ENCODE measurements at regions not wholly inside any gene's neighbourhood (a gene's known extent, or its start where the extent isn't known, plus 50 kb on each side); places are given as distances from the start of the nearest gene placed in this dataset.

DNA sequence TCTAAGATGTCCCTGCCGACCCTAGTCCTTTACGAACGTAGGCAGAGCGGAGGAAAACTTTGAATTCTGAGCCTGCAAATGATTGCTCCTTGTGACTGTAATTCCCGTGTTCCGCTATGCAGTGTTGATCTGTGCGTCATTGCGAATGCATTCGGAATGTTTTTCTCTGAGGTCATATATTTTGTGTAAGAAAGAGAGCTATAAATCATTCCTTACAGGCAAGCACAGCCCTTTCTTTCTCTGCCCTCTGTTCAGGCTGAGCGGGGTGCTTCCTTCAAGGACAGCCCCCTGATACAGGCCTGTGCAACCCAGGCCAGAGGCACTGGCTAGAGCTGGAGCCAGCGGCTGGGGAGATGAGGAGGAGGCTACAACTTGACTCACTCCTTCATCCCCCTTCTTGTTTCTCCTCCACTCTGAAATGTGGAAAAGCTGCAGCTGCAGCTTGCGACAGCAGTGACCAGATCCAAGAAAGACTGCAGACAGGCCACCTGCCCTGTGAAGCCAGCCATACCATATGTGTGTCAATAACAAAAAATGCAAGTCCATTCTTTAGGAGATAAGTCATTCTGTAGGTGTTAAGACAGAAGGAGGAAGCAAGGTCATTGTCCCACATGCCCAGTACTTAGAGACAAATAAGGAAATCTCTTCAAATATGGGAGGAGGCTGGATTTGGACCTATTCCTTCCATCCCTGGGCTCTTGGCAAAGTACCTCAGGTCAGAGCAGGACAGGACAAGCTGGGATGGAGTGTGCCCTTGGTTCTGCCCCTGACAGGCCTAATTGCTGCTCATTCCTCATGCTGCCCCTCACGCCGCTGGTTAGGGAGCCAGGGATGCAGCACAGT lies 345.7 kb upstream of the WWC1 start:
- H3K9ac ChIP-seq (ENCODE audit: low read depth in 1 of 2, low read length in 2 of 2) = no peak overlapping the region

DNA sequence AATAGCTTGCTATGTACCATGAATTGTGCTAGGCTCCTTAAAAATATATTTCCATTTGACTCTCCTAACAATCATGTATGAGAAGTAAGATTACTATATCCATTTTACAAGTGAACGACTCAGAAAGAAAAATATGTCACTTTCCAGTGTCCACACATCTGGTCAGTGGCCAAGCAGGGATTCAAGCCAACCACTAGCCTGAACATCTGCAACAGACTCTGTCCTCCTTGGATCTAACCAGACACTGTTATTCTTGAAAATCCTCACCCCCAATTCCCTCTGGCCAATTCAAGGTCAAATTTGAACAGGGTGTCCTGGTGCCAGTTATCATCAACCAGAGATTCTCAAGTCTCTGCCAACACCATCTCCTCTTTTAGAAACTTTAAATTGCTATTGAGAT lies 344.1 kb upstream of the WWC1 start:
- DNase-seq (ENCODE audit: low spot score) = no peak
- no peak overlapping the region for H3K4me3 ChIP-seq (ENCODE audit: low read depth in 1 of 3, low read length in 3 of 3)
- TF ChIP-seq SP1 (IDR thresholded peaks at IDR 0.05) (no peak), RXRA (IDR thresholded peaks at IDR 0.05) (no peak), FOXA1 (IDR thresholded peaks at IDR 0.05) (no peak)
- TF ChIP-seq, protein P1, sequence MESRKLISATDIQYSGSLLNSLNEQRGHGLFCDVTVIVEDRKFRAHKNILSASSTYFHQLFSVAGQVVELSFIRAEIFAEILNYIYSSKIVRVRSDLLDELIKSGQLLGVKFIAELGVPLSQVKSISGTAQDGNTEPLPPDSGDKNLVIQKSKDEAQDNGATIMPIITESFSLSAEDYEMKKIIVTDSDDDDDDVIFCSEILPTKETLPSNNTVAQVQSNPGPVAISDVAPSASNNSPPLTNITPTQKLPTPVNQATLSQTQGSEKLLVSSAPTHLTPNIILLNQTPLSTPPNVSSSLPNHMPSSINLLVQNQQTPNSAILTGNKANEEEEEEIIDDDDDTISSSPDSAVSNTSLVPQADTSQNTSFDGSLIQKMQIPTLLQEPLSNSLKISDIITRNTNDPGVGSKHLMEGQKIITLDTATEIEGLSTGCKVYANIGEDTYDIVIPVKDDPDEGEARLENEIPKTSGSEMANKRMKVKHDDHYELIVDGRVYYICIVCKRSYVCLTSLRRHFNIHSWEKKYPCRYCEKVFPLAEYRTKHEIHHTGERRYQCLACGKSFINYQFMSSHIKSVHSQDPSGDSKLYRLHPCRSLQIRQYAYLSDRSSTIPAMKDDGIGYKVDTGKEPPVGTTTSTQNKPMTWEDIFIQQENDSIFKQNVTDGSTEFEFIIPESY (IDR thresholded peaks at IDR 0.05) = no peak
- TF ChIP-seq, protein P2, sequence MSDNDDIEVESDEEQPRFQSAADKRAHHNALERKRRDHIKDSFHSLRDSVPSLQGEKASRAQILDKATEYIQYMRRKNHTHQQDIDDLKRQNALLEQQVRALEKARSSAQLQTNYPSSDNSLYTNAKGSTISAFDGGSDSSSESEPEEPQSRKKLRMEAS (IDR thresholded peaks at IDR 0.05) = no peak
- TF ChIP-seq, protein P3, sequence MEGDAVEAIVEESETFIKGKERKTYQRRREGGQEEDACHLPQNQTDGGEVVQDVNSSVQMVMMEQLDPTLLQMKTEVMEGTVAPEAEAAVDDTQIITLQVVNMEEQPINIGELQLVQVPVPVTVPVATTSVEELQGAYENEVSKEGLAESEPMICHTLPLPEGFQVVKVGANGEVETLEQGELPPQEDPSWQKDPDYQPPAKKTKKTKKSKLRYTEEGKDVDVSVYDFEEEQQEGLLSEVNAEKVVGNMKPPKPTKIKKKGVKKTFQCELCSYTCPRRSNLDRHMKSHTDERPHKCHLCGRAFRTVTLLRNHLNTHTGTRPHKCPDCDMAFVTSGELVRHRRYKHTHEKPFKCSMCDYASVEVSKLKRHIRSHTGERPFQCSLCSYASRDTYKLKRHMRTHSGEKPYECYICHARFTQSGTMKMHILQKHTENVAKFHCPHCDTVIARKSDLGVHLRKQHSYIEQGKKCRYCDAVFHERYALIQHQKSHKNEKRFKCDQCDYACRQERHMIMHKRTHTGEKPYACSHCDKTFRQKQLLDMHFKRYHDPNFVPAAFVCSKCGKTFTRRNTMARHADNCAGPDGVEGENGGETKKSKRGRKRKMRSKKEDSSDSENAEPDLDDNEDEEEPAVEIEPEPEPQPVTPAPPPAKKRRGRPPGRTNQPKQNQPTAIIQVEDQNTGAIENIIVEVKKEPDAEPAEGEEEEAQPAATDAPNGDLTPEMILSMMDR (IDR thresholded peaks at IDR 0.05; ENCODE audit: low read depth, low read length, missing input control) = no peak
- TF ChIP-seq, protein P4, sequence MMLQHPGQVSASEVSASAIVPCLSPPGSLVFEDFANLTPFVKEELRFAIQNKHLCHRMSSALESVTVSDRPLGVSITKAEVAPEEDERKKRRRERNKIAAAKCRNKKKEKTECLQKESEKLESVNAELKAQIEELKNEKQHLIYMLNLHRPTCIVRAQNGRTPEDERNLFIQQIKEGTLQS (IDR thresholded peaks at IDR 0.05) = no peak
- H3K27ac ChIP-seq (ENCODE audit: low read depth in 1 of 2, low read length in 2 of 2) = no peak overlapping the region
- H3K9ac ChIP-seq (ENCODE audit: low read depth in 1 of 2, low read length in 2 of 2) = no peak overlapping the region
- no peaks in the 10 kb centered on the region for H3K4me1 ChIP-seq (ENCODE audit: control insufficient read depth in 4 of 4, insufficient read depth in 4 of 4, low read length in 3 of 4)
- no peaks in the 10 kb centered on the region for H3K9me3 ChIP-seq (ENCODE audit: control insufficient read depth in 4 of 4, low read length in 3 of 4)
- H3K27me3 ChIP-seq (ENCODE audit: control insufficient read depth in 4 of 4, insufficient read depth in 4 of 4, low read length in 3 of 4) = no peaks in the 10 kb centered on the region
- 65% methylated on average over 1 of the region's 1 CpG for WGBS
- H3K36me3 ChIP-seq (ENCODE audit: control insufficient read depth in 4 of 4, insufficient read depth in 3 of 4, low read depth in 1 of 4, low read length in 3 of 4) = no peaks in the 10 kb centered on the region

More for the DNA sequence above, 345.7 kb upstream of the WWC1 start:
- H3K27me3 ChIP-seq (ENCODE audit: control insufficient read depth in 4 of 4, insufficient read depth in 4 of 4, low read length in 3 of 4) = no peaks in the 10 kb centered on the region
- H3K27ac ChIP-seq (ENCODE audit: low read depth in 1 of 2, low read length in 2 of 2) = no peak overlapping the region
- H3K36me3 ChIP-seq (ENCODE audit: control insufficient read depth in 4 of 4, insufficient read depth in 3 of 4, low read depth in 1 of 4, low read length in 3 of 4) = no peaks in the 10 kb centered on the region
- 85% methylated on average over 14 of the region's 14 CpGs for WGBS
- no peaks in the 10 kb centered on the region for H3K4me1 ChIP-seq (ENCODE audit: control insufficient read depth in 4 of 4, insufficient read depth in 4 of 4, low read length in 3 of 4)
- no peak overlapping the region for H3K4me3 ChIP-seq (ENCODE audit: low read depth in 1 of 3, low read length in 3 of 3)
- DNase-seq (ENCODE audit: low spot score) = no peak
- no peaks in the 10 kb centered on the region for H3K9me3 ChIP-seq (ENCODE audit: control insufficient read depth in 4 of 4, low read length in 3 of 4)
- TF ChIP-seq, protein P1 (IDR thresholded peaks at IDR 0.05) = no peak

DNA sequence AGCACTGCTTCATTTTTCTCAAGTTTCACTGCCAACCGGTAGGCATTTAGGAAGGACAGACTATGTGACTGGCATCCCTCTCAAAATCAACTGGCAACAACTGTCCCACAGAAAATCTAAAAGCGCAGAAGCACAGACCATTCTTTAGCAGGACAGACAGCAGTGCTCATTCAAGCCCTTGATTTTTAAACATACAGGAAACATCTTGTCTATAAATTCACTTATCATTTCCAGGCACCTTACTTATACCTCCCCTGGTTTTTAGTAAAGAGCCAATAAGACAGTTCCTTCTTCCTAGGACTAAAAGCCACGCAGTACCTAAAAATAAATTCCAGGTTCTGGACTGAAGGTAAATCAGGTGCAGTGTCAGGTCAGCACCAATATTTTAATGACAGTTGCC lies 343.2 kb upstream of the WWC1 start:
- no peak overlapping the region for H3K4me3 ChIP-seq (ENCODE audit: low read depth in 1 of 3, low read length in 3 of 3)
- no peak for DNase-seq (ENCODE audit: low spot score)
- H3K36me3 ChIP-seq (ENCODE audit: control insufficient read depth in 4 of 4, insufficient read depth in 3 of 4, low read depth in 1 of 4, low read length in 3 of 4) = no peaks in the 10 kb centered on the region
- H3K4me1 ChIP-seq (ENCODE audit: control insufficient read depth in 4 of 4, insufficient read depth in 4 of 4, low read length in 3 of 4) = no peaks in the 10 kb centered on the region
- 76% methylated on average over 3 of the region's 3 CpGs for WGBS
- TF ChIP-seq FOXA2 (IDR thresholded peaks at IDR 0.05) = no peak
- TF ChIP-seq NR2F2 (IDR thresholded peaks at IDR 0.05) = no peak
- no peak for TF ChIP-seq SP1 (IDR thresholded peaks at IDR 0.05)
- TF ChIP-seq HNF4G (IDR thresholded peaks at IDR 0.05) = no peak
- TF ChIP-seq, protein P5, sequence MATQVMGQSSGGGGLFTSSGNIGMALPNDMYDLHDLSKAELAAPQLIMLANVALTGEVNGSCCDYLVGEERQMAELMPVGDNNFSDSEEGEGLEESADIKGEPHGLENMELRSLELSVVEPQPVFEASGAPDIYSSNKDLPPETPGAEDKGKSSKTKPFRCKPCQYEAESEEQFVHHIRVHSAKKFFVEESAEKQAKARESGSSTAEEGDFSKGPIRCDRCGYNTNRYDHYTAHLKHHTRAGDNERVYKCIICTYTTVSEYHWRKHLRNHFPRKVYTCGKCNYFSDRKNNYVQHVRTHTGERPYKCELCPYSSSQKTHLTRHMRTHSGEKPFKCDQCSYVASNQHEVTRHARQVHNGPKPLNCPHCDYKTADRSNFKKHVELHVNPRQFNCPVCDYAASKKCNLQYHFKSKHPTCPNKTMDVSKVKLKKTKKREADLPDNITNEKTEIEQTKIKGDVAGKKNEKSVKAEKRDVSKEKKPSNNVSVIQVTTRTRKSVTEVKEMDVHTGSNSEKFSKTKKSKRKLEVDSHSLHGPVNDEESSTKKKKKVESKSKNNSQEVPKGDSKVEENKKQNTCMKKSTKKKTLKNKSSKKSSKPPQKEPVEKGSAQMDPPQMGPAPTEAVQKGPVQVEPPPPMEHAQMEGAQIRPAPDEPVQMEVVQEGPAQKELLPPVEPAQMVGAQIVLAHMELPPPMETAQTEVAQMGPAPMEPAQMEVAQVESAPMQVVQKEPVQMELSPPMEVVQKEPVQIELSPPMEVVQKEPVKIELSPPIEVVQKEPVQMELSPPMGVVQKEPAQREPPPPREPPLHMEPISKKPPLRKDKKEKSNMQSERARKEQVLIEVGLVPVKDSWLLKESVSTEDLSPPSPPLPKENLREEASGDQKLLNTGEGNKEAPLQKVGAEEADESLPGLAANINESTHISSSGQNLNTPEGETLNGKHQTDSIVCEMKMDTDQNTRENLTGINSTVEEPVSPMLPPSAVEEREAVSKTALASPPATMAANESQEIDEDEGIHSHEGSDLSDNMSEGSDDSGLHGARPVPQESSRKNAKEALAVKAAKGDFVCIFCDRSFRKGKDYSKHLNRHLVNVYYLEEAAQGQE (IDR thresholded peaks at IDR 0.05) = no peak
- no peak for TF ChIP-seq HNF4A (conservative IDR thresholded peaks at IDR 0.05)
- no peak overlapping the region for H3K27ac ChIP-seq (ENCODE audit: low read depth in 1 of 2, low read length in 2 of 2)
- H3K9ac ChIP-seq (ENCODE audit: low read depth in 1 of 2, low read length in 2 of 2) = no peak overlapping the region
- no peaks in the 10 kb centered on the region for H3K27me3 ChIP-seq (ENCODE audit: control insufficient read depth in 4 of 4, insufficient read depth in 4 of 4, low read length in 3 of 4)
- no peaks in the 10 kb centered on the region for H3K9me3 ChIP-seq (ENCODE audit: control insufficient read depth in 4 of 4, low read length in 3 of 4)

All from liver (tissue), 8 donors.